KMS-11 (cell line): ENCODE measurements at regions not wholly inside any gene's neighbourhood (a gene's known extent, or its start where the extent isn't known, plus 50 kb on each side); places are given as distances from the start of the nearest gene placed in this dataset.
A peak's percentile ranks its signal among the peaks of the same experiment; 100 is the strongest.

Source experiments
- H2AFZ ChIP-seq: fragments of 200-600 bp; sonication (generic); 2 replicates; pipeline ENCODE4 v1.6.1; 2016; ENCODE audit warnings: antibody characterized with exemption, mixed run types, low read depth
- H3K27ac ChIP-seq: fragments of 200-600 bp; sonication (generic); 2 replicates; pipeline ENCODE4 v1.6.1; 2016; ENCODE audit warnings: mild to moderate bottlenecking, mixed run types
- H3K27me3 ChIP-seq: fragments of 200-600 bp; sonication (generic); 2 replicates; pipeline ENCODE4 v1.6.1; 2017; ENCODE audit warnings: mild to moderate bottlenecking, low read depth, mixed run types, moderate library complexity; ENCODE audit not compliant: insufficient read depth
- H3K36me3 ChIP-seq: fragments of 200-600 bp; sonication (generic); 2 replicates; pipeline ENCODE4 v1.6.1; 2017; ENCODE audit warnings: mild to moderate bottlenecking, mixed run types; ENCODE audit not compliant: insufficient read depth
- H3K4me1 ChIP-seq: fragments of 200-600 bp; sonication (generic); 2 replicates; pipeline ENCODE4 v1.6.1; 2016; ENCODE audit warnings: mild to moderate bottlenecking, low read depth, mixed run types; ENCODE audit not compliant: poor library complexity, severe bottlenecking
- H3K4me2 ChIP-seq: fragments of 200-600 bp; sonication (generic); 2 replicates; pipeline ENCODE4 v1.7.0; 2016; ENCODE audit warnings: mild to moderate bottlenecking, mixed run types
- H3K4me3 ChIP-seq: fragments of 200-600 bp; sonication (generic); IDR thresholded peaks from 2 replicates; pipeline ENCODE4 v1.6.1; 2017; ENCODE audit warnings: low read depth, low read length, mixed read lengths; ENCODE audit not compliant: insufficient read depth
- H3K79me2 ChIP-seq: fragments of 200-600 bp; sonication (generic); 2 replicates; pipeline ENCODE4 v1.6.1; 2016; ENCODE audit warnings: low read depth, mixed run types; ENCODE audit not compliant: insufficient read depth
- H3K9ac ChIP-seq: fragments of 200-600 bp; sonication (generic); 2 replicates; pipeline ENCODE4 v1.6.1; 2016; ENCODE audit warnings: mild to moderate bottlenecking, mixed run types
- H4K20me1 ChIP-seq: fragments of 200-600 bp; sonication (generic); 2 replicates; pipeline ENCODE4 v1.6.1; 2016; ENCODE audit warnings: mild to moderate bottlenecking, mixed run types; ENCODE audit not compliant: insufficient read depth
- TF ChIP-seq, protein P1 (sequence below): fragments of 200-600 bp; sonication (generic); conservative IDR thresholded peaks from 2 replicates; pipeline ENCODE4 v1.6.1; 2017; ENCODE audit warnings: low read depth, mild to moderate bottlenecking, antibody characterized with exemption, low read length, moderate library complexity, mixed read lengths

DNA sequence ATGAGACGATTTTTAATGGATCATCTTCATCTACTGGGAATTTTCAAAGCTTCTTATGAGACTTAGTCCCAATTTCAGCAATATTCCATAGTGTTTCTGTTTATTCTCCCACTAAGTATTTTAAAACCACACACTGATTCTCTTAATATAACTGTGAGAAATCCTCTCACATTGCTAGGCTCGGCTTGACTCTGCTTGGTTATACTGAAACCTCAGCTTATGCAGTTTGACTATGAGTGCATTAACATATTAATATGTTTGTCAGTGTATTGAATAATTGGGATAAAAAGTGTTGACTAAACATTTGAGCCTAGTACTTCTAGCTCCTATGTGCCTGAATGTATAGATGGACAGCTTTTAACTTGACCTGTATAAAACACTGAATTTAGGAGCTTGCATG, 298.5 kb upstream of the IZUMO3 start:
- Histone ChIP-seq H3K4me2 (no peak overlapping the region), H3K27ac (no peak overlapping the region)
- TF ChIP-seq, protein P1, sequence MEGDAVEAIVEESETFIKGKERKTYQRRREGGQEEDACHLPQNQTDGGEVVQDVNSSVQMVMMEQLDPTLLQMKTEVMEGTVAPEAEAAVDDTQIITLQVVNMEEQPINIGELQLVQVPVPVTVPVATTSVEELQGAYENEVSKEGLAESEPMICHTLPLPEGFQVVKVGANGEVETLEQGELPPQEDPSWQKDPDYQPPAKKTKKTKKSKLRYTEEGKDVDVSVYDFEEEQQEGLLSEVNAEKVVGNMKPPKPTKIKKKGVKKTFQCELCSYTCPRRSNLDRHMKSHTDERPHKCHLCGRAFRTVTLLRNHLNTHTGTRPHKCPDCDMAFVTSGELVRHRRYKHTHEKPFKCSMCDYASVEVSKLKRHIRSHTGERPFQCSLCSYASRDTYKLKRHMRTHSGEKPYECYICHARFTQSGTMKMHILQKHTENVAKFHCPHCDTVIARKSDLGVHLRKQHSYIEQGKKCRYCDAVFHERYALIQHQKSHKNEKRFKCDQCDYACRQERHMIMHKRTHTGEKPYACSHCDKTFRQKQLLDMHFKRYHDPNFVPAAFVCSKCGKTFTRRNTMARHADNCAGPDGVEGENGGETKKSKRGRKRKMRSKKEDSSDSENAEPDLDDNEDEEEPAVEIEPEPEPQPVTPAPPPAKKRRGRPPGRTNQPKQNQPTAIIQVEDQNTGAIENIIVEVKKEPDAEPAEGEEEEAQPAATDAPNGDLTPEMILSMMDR: no peak

DNA sequence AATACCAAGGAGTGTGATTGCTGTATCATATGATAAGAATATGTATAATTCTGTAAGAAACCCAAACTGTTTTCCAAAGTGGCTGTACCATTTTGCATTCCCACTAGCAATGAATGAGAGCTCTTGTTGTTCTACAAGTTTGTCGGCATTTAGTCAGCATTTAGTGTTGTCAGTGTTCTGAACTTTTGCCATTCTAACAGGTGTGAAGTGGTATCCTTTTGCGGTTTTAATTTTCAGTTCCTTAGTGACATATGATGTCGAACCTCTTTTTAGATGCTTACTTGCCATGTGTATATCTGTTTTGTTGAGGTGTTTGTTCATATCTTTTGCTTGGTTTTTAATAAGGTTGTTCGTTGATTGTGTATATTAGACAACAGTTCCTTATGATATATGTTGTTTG, 296.3 kb upstream of the IZUMO3 start:
- Histone ChIP-seq H3K27me3 (no peaks in the 10 kb centered on the region), H3K4me1 (peaks cover 12% of the 10 kb centered on the region), H4K20me1 (no peaks in the 10 kb centered on the region), H3K36me3 (no peaks in the 10 kb centered on the region), H3K27ac (no peak overlapping the region), H3K9ac (no peak overlapping the region), H3K4me2 (no peak overlapping the region), H3K4me3 (no peak overlapping the region), H2AFZ (no peak overlapping the region), H3K79me2 (no peaks in the 10 kb centered on the region)
- TF ChIP-seq, protein P1: no peak

More for the DNA sequence above, 298.5 kb upstream of the IZUMO3 start:
- H3K27me3 ChIP-seq: no peaks in the 10 kb centered on the region
- H4K20me1 ChIP-seq: no peaks in the 10 kb centered on the region
- H3K36me3 ChIP-seq: no peaks in the 10 kb centered on the region
- no peak overlapping the region for H3K4me3 ChIP-seq
- H3K4me1 ChIP-seq: peaks cover 8% of the 10 kb centered on the region
- H2AFZ ChIP-seq: no peak overlapping the region
- no peaks in the 10 kb centered on the region for H3K79me2 ChIP-seq
- H3K9ac ChIP-seq: no peak overlapping the region

DNA sequence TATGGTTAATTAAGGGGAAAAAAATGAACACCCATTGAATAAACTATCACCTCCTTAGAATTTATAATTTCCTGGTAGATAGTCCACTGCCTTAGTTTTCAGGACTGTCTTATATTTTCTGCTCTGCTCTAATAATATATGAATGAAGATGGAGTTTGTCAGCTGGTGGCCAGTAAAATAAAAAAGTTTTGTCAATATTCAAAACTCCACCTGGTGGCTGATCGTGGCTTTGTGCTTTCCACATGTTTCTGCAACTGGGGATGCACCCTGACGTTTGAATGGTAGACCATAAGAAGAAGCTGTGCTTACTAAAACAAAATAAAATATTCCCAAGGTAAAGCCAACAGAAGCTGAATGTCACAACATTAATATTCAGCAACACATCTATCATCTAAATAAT, 286.6 kb upstream of the IZUMO3 start:
- H3K36me3 ChIP-seq: no peaks in the 10 kb centered on the region
- no peak overlapping the region for H3K9ac ChIP-seq
- H3K79me2 ChIP-seq: no peaks in the 10 kb centered on the region
- no peak overlapping the region for H3K27ac ChIP-seq
- H3K4me2 ChIP-seq: no peak overlapping the region
- H3K4me3 ChIP-seq: no peak overlapping the region
- no peaks in the 10 kb centered on the region for H3K27me3 ChIP-seq
- H3K4me1 ChIP-seq: no peaks in the 10 kb centered on the region
- TF ChIP-seq, protein P1: peak; percentile 43; the same call in 1 of the 2 replicates
- H2AFZ ChIP-seq: no peak overlapping the region
- no peaks in the 10 kb centered on the region for H4K20me1 ChIP-seq

DNA sequence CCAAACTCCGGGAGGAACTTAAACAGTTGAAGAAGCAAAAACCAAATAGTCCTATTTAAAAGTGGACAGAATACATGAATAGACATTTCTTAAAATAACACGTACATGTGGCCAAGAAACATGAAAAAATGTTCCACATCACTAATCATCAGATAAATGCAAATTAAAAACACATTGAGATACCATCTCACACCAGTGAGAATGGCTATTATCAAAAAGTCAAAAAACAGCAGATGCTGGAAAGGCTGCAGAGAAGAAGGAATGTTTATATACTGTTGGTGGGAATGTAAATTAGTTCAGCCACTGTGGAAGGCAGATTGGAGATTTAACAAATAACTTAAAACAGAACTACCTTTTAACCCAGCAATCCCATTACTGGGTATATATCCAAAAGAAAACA, 283.0 kb upstream of the IZUMO3 start:
- H3K9ac ChIP-seq: no peak overlapping the region
- H3K4me2 ChIP-seq: no peak overlapping the region
- TF ChIP-seq, protein P1: no peak
- no peak overlapping the region for H3K4me3 ChIP-seq
- H3K27me3 ChIP-seq: no peaks in the 10 kb centered on the region
- H3K36me3 ChIP-seq: no peaks in the 10 kb centered on the region
- no peaks in the 10 kb centered on the region for H3K4me1 ChIP-seq
- no peaks in the 10 kb centered on the region for H3K79me2 ChIP-seq
- H4K20me1 ChIP-seq: no peaks in the 10 kb centered on the region
- H3K27ac ChIP-seq: no peak overlapping the region
- no peak overlapping the region for H2AFZ ChIP-seq
